RWPE2 (cell line): ENCODE measurements at regions not wholly inside any gene's neighbourhood (a gene's known extent, or its start where the extent isn't known, plus 50 kb on each side); places are given as distances from the start of the nearest gene placed in this dataset.

Experiments used
- ATAC-seq: fragments of 200-7000 bp; cut with Tn5 transposase; 3 replicates; pipeline ENCODE4 v1.9.1; 2021; ENCODE audit warnings: low read depth
- DNase-seq: peaks from one replicate; pipeline ENCODE4 v3.0.0-alpha.2; 2020; ENCODE audit warnings: low spot score
- H3K27ac ChIP-seq: fragments of 450-650 bp; 2 replicates; pipeline ENCODE4 v1.5.1; 2017; ENCODE audit warnings: mild to moderate bottlenecking; ENCODE audit not compliant: poor library complexity, severe bottlenecking
- H3K27me3 ChIP-seq: fragments of 250-450 bp; sonication (Bioruptor Pico); 2 replicates; pipeline ENCODE4 v1.5.1; 2021; ENCODE audit warnings: mild to moderate bottlenecking, moderate library complexity; ENCODE audit not compliant: insufficient read depth, poor library complexity, severe bottlenecking
- H3K36me3 ChIP-seq: fragments of 250-450 bp; sonication (Bioruptor Pico); 2 replicates; pipeline ENCODE4 v1.5.1; 2020; ENCODE audit warnings: low read depth, mild to moderate bottlenecking, moderate library complexity
- H3K4me1 ChIP-seq: fragments of 250-450 bp; sonication (Bioruptor Pico); 2 replicates; pipeline ENCODE4 v1.5.1; 2021; ENCODE audit warnings: mild to moderate bottlenecking, moderate library complexity; ENCODE audit not compliant: insufficient read depth, poor library complexity, severe bottlenecking
- H3K4me3 ChIP-seq: fragments of 250-450 bp; sonication (Bioruptor Pico); 2 replicates; pipeline ENCODE4 v1.5.1; 2021; ENCODE audit warnings: mild to moderate bottlenecking, moderate library complexity; ENCODE audit not compliant: severe bottlenecking
- H3K9me3 ChIP-seq: fragments of 250-450 bp; sonication (Bioruptor Pico); 2 replicates; pipeline ENCODE4 v1.5.1; 2021; ENCODE audit warnings: mild to moderate bottlenecking, moderate library complexity; ENCODE audit not compliant: severe bottlenecking
- CTCF ChIP-seq: fragments of 450-650 bp; IDR thresholded peaks from one replicate; pipeline ENCODE4 v1.5.1; 2017; ENCODE audit warnings: mild to moderate bottlenecking, moderate library complexity; ENCODE audit not compliant: poor library complexity, severe bottlenecking

GRCh38 chr5:65085516-65085850, 316.8 kb downstream of the CWC27 start:
- H3K27me3 ChIP-seq, result no peaks in the 10 kb centered on the region
- no peaks in the 10 kb centered on the region for H3K36me3 ChIP-seq
- TF ChIP-seq CTCF, result no peak
- no peak overlapping the region for H3K4me3 ChIP-seq
- H3K4me1 ChIP-seq, result peaks cover 3% of the 10 kb centered on the region
- DNase-seq (no peak), ATAC-seq (no peak)
- H3K27ac ChIP-seq, result no peak overlapping the region
- no peaks in the 10 kb centered on the region for H3K9me3 ChIP-seq

- Histone ChIP-seq H3K27ac (no peak overlapping the region), H3K4me1 (peaks cover 3% of the 10 kb centered on the region), H3K27me3 (no peaks in the 10 kb centered on the region), H3K4me3 (no peak overlapping the region), H3K36me3 (no peaks in the 10 kb centered on the region), H3K9me3 (no peaks in the 10 kb centered on the region)
- no peak for DNase-seq
- peak; percentile 96 for ATAC-seq
- TF ChIP-seq CTCF, result no peak
These were observed 317.6 kb downstream of the CWC27 start for GRCh38 chr5:65086234-65086890.

- ATAC-seq (no peak), DNase-seq (no peak)
- Histone ChIP-seq H3K4me1 (peaks cover 3% of the 10 kb centered on the region), H3K27me3 (no peaks in the 10 kb centered on the region), H3K36me3 (no peaks in the 10 kb centered on the region), H3K27ac (no peak overlapping the region), H3K4me3 (no peak overlapping the region), H3K9me3 (no peaks in the 10 kb centered on the region)
- no peak for TF ChIP-seq CTCF
These were observed 318.4 kb downstream of the CWC27 start for GRCh38 chr5:65087154-65087553.

GRCh38 chr5:65094279-65094678, 325.5 kb downstream of the CWC27 start:
- Histone ChIP-seq H3K4me3 (no peak overlapping the region), H3K36me3 (no peaks in the 10 kb centered on the region), H3K27ac (no peak overlapping the region), H3K4me1 (no peaks in the 10 kb centered on the region), H3K9me3 (no peaks in the 10 kb centered on the region), H3K27me3 (no peaks in the 10 kb centered on the region)
- ATAC-seq (peak; percentile 45; the same call in 2 of the 3 replicates), DNase-seq (no peak)
- TF ChIP-seq CTCF, result no peak

GRCh38 chr5:65098393-65098792, 329.7 kb downstream of the CWC27 start:
- DNase-seq (no peak), ATAC-seq (no peak)
- H3K36me3 ChIP-seq, result no peaks in the 10 kb centered on the region
- H3K4me3 ChIP-seq, result no peak overlapping the region
- no peaks in the 10 kb centered on the region for H3K27me3 ChIP-seq
- no peak overlapping the region for H3K27ac ChIP-seq
- H3K9me3 ChIP-seq, result no peaks in the 10 kb centered on the region
- no peaks in the 10 kb centered on the region for H3K4me1 ChIP-seq
- TF ChIP-seq CTCF, result no peak
